HepG2 (cell line): ENCODE measurements at regions not wholly inside any gene's neighbourhood (a gene's known extent, or its start where the extent isn't known, plus 50 kb on each side); places are given as distances from the start of the nearest gene placed in this dataset.

Source experiments
- ATF2 ChIP-seq: sonication (generic); formaldehyde crosslinking; IDR thresholded peaks from 2 replicates; pipeline ENCODE4 v1.4.0; 2020; ENCODE audit warnings: missing genetic modification reagents
- CBX5 ChIP-seq: sonication (generic); formaldehyde crosslinking; IDR thresholded peaks from 2 replicates; pipeline ENCODE4 v1.4.0; 2020; ENCODE audit warnings: missing genetic modification reagents, borderline replicate concordance
- HCFC1 ChIP-seq: fragments of 150-350 bp; IDR thresholded peaks from 2 replicates; pipeline ENCODE4 v1.6.1; 2014; ENCODE audit warnings: low read depth, low read length
- HDAC1 ChIP-seq: sonication (generic); formaldehyde crosslinking; IDR thresholded peaks from 2 replicates; pipeline ENCODE4 v1.5.1; 2020; ENCODE audit warnings: mild to moderate bottlenecking, missing genetic modification reagents
- HOMEZ ChIP-seq: IDR thresholded peaks from 2 replicates; pipeline ENCODE4 v1.6.1; 2016; ENCODE audit warnings: low read depth
- POLR2AphosphoS2 ChIP-seq: IDR thresholded peaks from 2 replicates; pipeline ENCODE4 v1.6.1; 2011; ENCODE audit warnings: low read depth, low read length, improper control_type of control experiment
- PTBP1 ChIP-seq: fragments of 200-400 bp; formaldehyde crosslinking; IDR thresholded peaks from 2 replicates; pipeline ENCODE4 v1.6.1; 2018; ENCODE audit warnings: low read length, low read depth; ENCODE audit not compliant: poor library complexity, severe bottlenecking
- ZBTB10 ChIP-seq: sonication (generic); formaldehyde crosslinking; IDR thresholded peaks from 2 replicates; pipeline ENCODE4 v1.4.0; 2020; ENCODE audit warnings: missing genetic modification reagents, borderline replicate concordance
- ZBTB40 ChIP-seq, 2 experiments: fragments of 450-650 bp in 1 of 2; sonication (generic) in 1 of 2; formaldehyde crosslinking in 1 of 2; IDR thresholded peaks; 2 replicates each; pipeline versions ENCODE4 v1.6.1 to v1.8.0; 2016 to 2022; ENCODE audit warnings: antibody characterized with exemption in 1 of 2, mild to moderate bottlenecking in 1 of 2, missing genetic modification reagents in 1 of 2
- ZNF10 ChIP-seq: sonication (generic); formaldehyde crosslinking; IDR thresholded peaks from 2 replicates; pipeline ENCODE4 v1.4.0; 2020; ENCODE audit warnings: mild to moderate bottlenecking, low read depth, missing genetic modification reagents, borderline replicate concordance
- ZNF160 ChIP-seq: sonication (generic); formaldehyde crosslinking; IDR thresholded peaks from 2 replicates; pipeline ENCODE4 v1.8.0; 2022; ENCODE audit warnings: mild to moderate bottlenecking, inconsistent platforms, missing genetic modification reagents
- ZNF17 ChIP-seq: sonication (generic); formaldehyde crosslinking; IDR thresholded peaks from 2 replicates; pipeline ENCODE4 v1.5.0; 2020; ENCODE audit warnings: mild to moderate bottlenecking, missing genetic modification reagents
- ZNF3 ChIP-seq: IDR thresholded peaks from 2 replicates; pipeline ENCODE4 v1.7.0; 2017; ENCODE audit warnings: inconsistent platforms
- ZNF556 ChIP-seq: sonication (generic); formaldehyde crosslinking; IDR thresholded peaks from 2 replicates; pipeline ENCODE4 v1.4.0; 2020; ENCODE audit warnings: mild to moderate bottlenecking, missing genetic modification reagents, borderline replicate concordance
- ZNF782 ChIP-seq: sonication (generic); formaldehyde crosslinking; IDR thresholded peaks from 2 replicates; pipeline ENCODE4 v1.4.0; 2020; ENCODE audit warnings: missing genetic modification reagents, mild to moderate bottlenecking, borderline replicate concordance
- ZNF792 ChIP-seq: IDR thresholded peaks from 2 replicates; pipeline ENCODE4 v1.6.1; 2016

- TF ChIP-seq HOMEZ (CRISPR knock-in tag), result 0 out of 2 replicates have a peak, but pooled peaks have one; percentile 54
- TF ChIP-seq PTBP1, result no peak
- TF ChIP-seq ZNF10 (CRISPR knock-in tag), result no peak
- TF ChIP-seq ZBTB10 (CRISPR knock-in tag), result no peak
- TF ChIP-seq POLR2AphosphoS2, result no peak
- TF ChIP-seq ZNF160 (CRISPR knock-in tag), result no peak
- no peak for TF ChIP-seq ATF2
- no peak for TF ChIP-seq ZNF556 (CRISPR knock-in tag)
- TF ChIP-seq ZNF792 (CRISPR knock-in tag), result no peak
- TF ChIP-seq CBX5 (CRISPR knock-in tag), result peak; percentile 56; the same call in 1 of the 2 replicates
- TF ChIP-seq ZNF17 (CRISPR knock-in tag), result no peak
- TF ChIP-seq ZNF3 (CRISPR knock-in tag), result no peak
- TF ChIP-seq HCFC1, result no peak
- no peak for TF ChIP-seq ZBTB40 (IDR thresholded peaks at IDR 0.05)
- no peak for TF ChIP-seq ZBTB40 (CRISPR knock-in tag; IDR thresholded peaks at IDR 0.05)
- no peak for TF ChIP-seq ZNF782
- no peak for TF ChIP-seq HDAC1 (CRISPR knock-in tag)
Measured at GRCh38 chr3:40871394-40871793, 327.9 kb upstream of the CTNNB1 start (continued).
